ENCODE measurements at regions not wholly inside any gene's neighbourhood (a gene's known extent, or its start where the extent isn't known, plus 50 kb on each side); places are given as distances from the start of the nearest gene placed in this dataset.

- TF ChIP-seq CTCF (IDR thresholded peaks at IDR 0.05; ENCODE audit: low read depth, low read length): no peak
- TF ChIP-seq EZH2phosphoT487 (IDR thresholded peaks at IDR 0.05; ENCODE audit: low read depth): no peak
These were observed 375.5 kb downstream of the TCERG1L start for GRCh38 chr10:130935897-130936550.

Measured in OCI-LY3 (cell line).